Tibial artery (tissue), 4 donors: ENCODE measurements at regions not wholly inside any gene's neighbourhood (a gene's known extent, or its start where the extent isn't known, plus 50 kb on each side); places are given as distances from the start of the nearest gene placed in this dataset.

Experiments used
- DNase-seq, 2 donors: peaks; one replicate each; pipeline ENCODE4 v3.0.0-alpha.2; 2019
- H3K27ac ChIP-seq, 2 donors: fragments of 200-600 bp; sonication (generic) in 1 of 2; 1 replicate in 1 of 2; 2 replicates in 1 of 2; pipeline ENCODE4 v1.5.1; 2018 to 2019; ENCODE audit warnings: mild to moderate bottlenecking in 1 of 2
- H3K27me3 ChIP-seq, 2 donors: fragments of 200-600 bp; sonication (generic) in 1 of 2; one replicate each; pipeline versions ENCODE4 v1.5.1 to v1.6.0; 2016 to 2019
- H3K36me3 ChIP-seq, 3 donors: fragments of 200-600 bp; sonication (generic) in 2 of 3; one replicate each; pipeline ENCODE4 v1.5.1; 2016 to 2019; ENCODE audit warnings: mild to moderate bottlenecking in 2 of 3
- H3K4me1 ChIP-seq, 4 donors: fragments of 200-600 bp; sonication (generic) in 2 of 4; 1 replicate in 3 of 4; 2 replicates in 1 of 4; pipeline ENCODE4 v1.5.1; 2016 to 2019
- H3K4me3 ChIP-seq, 2 donors: fragments of 200-600 bp; sonication (generic) in 1 of 2; 1 replicate in 1 of 2; 2 replicates in 1 of 2; pipeline ENCODE4 v1.5.1; 2018 to 2019; ENCODE audit warnings: mild to moderate bottlenecking in 2 of 2
- H3K9me3 ChIP-seq, 3 donors: fragments of 200-600 bp; sonication (generic) in 1 of 3; one replicate each; pipeline ENCODE4 v1.5.1; 2016 to 2019
- CTCF ChIP-seq, 2 experiments: fragments of 200-600 bp in 1 of 2; fragments of 450-650 bp in 1 of 2; IDR thresholded peaks; one replicate each; pipeline ENCODE4 v1.5.1; 2017 to 2019; ENCODE audit warnings: antibody characterized with exemption in 2 of 2, mild to moderate bottlenecking in 1 of 2, moderate library complexity in 1 of 2
- intact Hi-C: fragments of 100-400 bp; cut with DNase I; formaldehyde crosslinking; loops from one replicate; pipeline ENCODE4 v1.15.0; 2023; ENCODE audit warnings: low total_unique reads

DNA sequence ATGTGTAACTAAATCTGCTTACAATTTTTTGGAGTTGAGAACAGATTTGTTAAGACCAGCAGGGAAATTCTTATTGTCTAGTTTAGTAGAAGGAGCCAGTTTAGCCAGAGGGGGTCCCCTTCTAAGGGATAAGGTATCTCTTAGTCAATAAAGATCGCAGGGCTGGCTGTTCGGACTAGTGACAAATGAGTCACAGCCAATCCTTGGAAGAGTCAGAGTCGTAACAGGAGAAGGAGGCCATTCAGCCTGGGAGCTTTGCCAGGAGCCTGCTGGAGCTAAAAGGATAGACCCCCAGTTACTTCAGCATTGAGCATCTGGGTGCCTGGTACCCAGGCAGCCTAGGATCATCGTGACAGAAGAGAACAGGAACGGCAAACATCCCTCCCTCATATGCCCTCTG lies 191.6 kb upstream of the ARHGAP20 start:
- TF ChIP-seq CTCF (IDR thresholded peaks at IDR 0.05): no peak
- no peak for DNase-seq
- intact Hi-C loops: no loop called here
- Histone ChIP-seq H3K4me3 (no peak overlapping the region), H3K4me1 (no peaks in the 10 kb centered on the region), H3K36me3 (no peaks in the 10 kb centered on the region), H3K9me3 (no peaks in the 10 kb centered on the region), H3K27me3 (no peaks in the 10 kb centered on the region), H3K27ac (no peak overlapping the region)

- Histone ChIP-seq H3K27ac (no peak overlapping the region), H3K36me3 (no peaks in the 10 kb centered on the region), H3K4me3 (no peak overlapping the region), H3K9me3 (no peaks in the 10 kb centered on the region), H3K4me1 (no peaks in the 10 kb centered on the region), H3K27me3 (no peaks in the 10 kb centered on the region)
- intact Hi-C loops: no loop called here
- no peak for DNase-seq
- no peak for TF ChIP-seq CTCF (IDR thresholded peaks at IDR 0.05)
Observed at GRCh38 chr11:110903378-110903777, 191.1 kb upstream of the ARHGAP20 start.

GRCh38 chr11:110901441-110901840 lies 189.2 kb upstream of the ARHGAP20 start:
- H3K4me1 ChIP-seq: no peaks in the 10 kb centered on the region
- intact Hi-C loops: no loop called here
- no peak overlapping the region for H3K27ac ChIP-seq
- no peaks in the 10 kb centered on the region for H3K27me3 ChIP-seq
- H3K4me3 ChIP-seq: no peak overlapping the region
- no peak for TF ChIP-seq CTCF (IDR thresholded peaks at IDR 0.05)
- no peak for DNase-seq
- no peaks in the 10 kb centered on the region for H3K9me3 ChIP-seq
- no peaks in the 10 kb centered on the region for H3K36me3 ChIP-seq

- no peaks in the 10 kb centered on the region for H3K4me1 ChIP-seq
- no peaks in the 10 kb centered on the region for H3K36me3 ChIP-seq
- H3K27ac ChIP-seq: no peak overlapping the region
- TF ChIP-seq CTCF (IDR thresholded peaks at IDR 0.05): no peak
- H3K9me3 ChIP-seq: no peaks in the 10 kb centered on the region
- no peak for DNase-seq
- intact Hi-C loops: no loop called here
- H3K4me3 ChIP-seq: no peak overlapping the region
- no peaks in the 10 kb centered on the region for H3K27me3 ChIP-seq
Observed at GRCh38 chr11:110900426-110900825, 188.2 kb upstream of the ARHGAP20 start.

GRCh38 chr11:110897035-110897434 lies 184.8 kb upstream of the ARHGAP20 start:
- intact Hi-C loops: no loop called here
- Histone ChIP-seq H3K4me1 (no peaks in the 10 kb centered on the region), H3K27me3 (no peaks in the 10 kb centered on the region), H3K4me3 (no peak overlapping the region), H3K27ac (no peak overlapping the region), H3K36me3 (no peaks in the 10 kb centered on the region), H3K9me3 (no peaks in the 10 kb centered on the region)
- no peak for TF ChIP-seq CTCF (IDR thresholded peaks at IDR 0.05)
- no peak for DNase-seq

GRCh38 chr11:110896358-110896757 lies 184.1 kb upstream of the ARHGAP20 start:
- no peak for TF ChIP-seq CTCF (IDR thresholded peaks at IDR 0.05)
- H3K36me3 ChIP-seq: no peaks in the 10 kb centered on the region
- peak in 1 of 2 donors; percentile 37 for DNase-seq
- H3K4me3 ChIP-seq: no peak overlapping the region
- intact Hi-C loops: no loop called here
- H3K4me1 ChIP-seq: no peaks in the 10 kb centered on the region
- H3K27me3 ChIP-seq: no peaks in the 10 kb centered on the region
- H3K9me3 ChIP-seq: no peaks in the 10 kb centered on the region
- no peak overlapping the region for H3K27ac ChIP-seq
